Activated CD8-positive, alpha-beta T cell treated with anti-CD3 and anti-CD28 coated beads, Interleukin-2, amount 10 ng/mL, durations not matched to agents 7 days and 5 days (primary cell): ENCODE measurements at regions not wholly inside any gene's neighbourhood (a gene's known extent, or its start where the extent isn't known, plus 50 kb on each side); places are given as distances from the start of the nearest gene placed in this dataset.

ENCODE experiments used
- ATAC-seq: fragments of 150-1000 bp; cut with Tn5 transposase; one replicate; pipeline ENCODE4 v1.10.0; 2021; ENCODE audit warnings: moderate library complexity
- CTCF ChIA-PET: fragments of 350-600 bp; sonication (Branson Sonifier 250); formaldehyde crosslinking; loops from one replicate; lab custom pipeline; 2021; ENCODE audit warnings: antibody characterized with exemption; lab: Charles Lee
- POLR2A ChIA-PET: fragments of 350-600 bp; sonication (Branson Sonifier 250); formaldehyde crosslinking; loops from one replicate; lab custom pipeline; 2021; ENCODE audit warnings: antibody characterized with exemption; lab: Charles Lee
- DNase-seq: peaks from one replicate; pipeline ENCODE4 v3.0.0-alpha.2; 2020
- H3K27ac Mint-ChIP-seq: one replicate; pipeline ENCODE4 v1.8.0; 2021; ENCODE audit warnings: mild to moderate bottlenecking, mixed read lengths
- H3K27me3 Mint-ChIP-seq: one replicate; pipeline ENCODE4 v1.8.0; 2021; ENCODE audit warnings: low read depth, mixed read lengths
- H3K36me3 Mint-ChIP-seq: one replicate; pipeline ENCODE4 v1.8.0; 2021; ENCODE audit warnings: low read depth, mixed read lengths
- H3K4me1 Mint-ChIP-seq: one replicate; pipeline ENCODE4 v1.8.0; 2021; ENCODE audit warnings: low read depth, mixed read lengths
- H3K4me3 Mint-ChIP-seq: one replicate; pipeline ENCODE4 v1.8.0; 2021; ENCODE audit warnings: mild to moderate bottlenecking, mixed read lengths
- H3K9me3 Mint-ChIP-seq: one replicate; pipeline ENCODE4 v1.8.0; 2022; ENCODE audit warnings: mixed read lengths; ENCODE audit not compliant: insufficient read depth

- POLR2A ChIA-PET: no interaction called here
- H3K4me1 Mint-ChIP-seq: no peaks in the 10 kb centered on the region
- no peak for ATAC-seq
- no peak for DNase-seq
- no peaks in the 10 kb centered on the region for H3K36me3 Mint-ChIP-seq
- H3K9me3 Mint-ChIP-seq: no peaks in the 10 kb centered on the region
- H3K27ac Mint-ChIP-seq: no peak overlapping the region
- H3K4me3 Mint-ChIP-seq: no peak overlapping the region
- peaks cover 2% of the 10 kb centered on the region for H3K27me3 Mint-ChIP-seq
- CTCF ChIA-PET: no interaction called here
These were observed 80.7 kb upstream of the CXCL12 start for GRCh38 chr10:44465401-44466115.

DNA sequence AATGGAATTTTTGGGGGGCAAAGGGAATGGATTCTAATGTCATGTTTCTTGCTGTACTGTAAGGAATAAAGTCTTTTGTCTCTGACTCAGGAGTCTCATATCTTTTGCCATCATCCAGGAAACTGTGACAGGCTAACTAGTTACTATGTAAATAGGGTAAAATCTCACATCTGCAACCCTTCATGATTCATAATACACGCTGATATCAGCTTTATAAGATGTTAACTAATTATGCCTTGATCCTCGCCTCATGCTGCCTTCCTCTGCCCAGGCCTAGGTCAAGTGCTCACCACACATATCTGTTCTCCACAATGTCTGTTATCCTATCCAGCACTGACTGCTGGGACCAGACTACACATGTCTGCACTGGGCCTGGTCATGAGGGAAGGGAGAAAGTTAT is 81.3 kb upstream of the CXCL12 start:
- Mint-ChIP-seq H3K9me3 (no peaks in the 10 kb centered on the region), H3K27ac (no peak overlapping the region), H3K36me3 (no peaks in the 10 kb centered on the region), H3K27me3 (peaks cover 2% of the 10 kb centered on the region), H3K4me1 (no peaks in the 10 kb centered on the region), H3K4me3 (no peak overlapping the region)
- CTCF ChIA-PET: no interaction called here
- no peak for ATAC-seq
- no peak for DNase-seq
- POLR2A ChIA-PET: no interaction called here

DNA sequence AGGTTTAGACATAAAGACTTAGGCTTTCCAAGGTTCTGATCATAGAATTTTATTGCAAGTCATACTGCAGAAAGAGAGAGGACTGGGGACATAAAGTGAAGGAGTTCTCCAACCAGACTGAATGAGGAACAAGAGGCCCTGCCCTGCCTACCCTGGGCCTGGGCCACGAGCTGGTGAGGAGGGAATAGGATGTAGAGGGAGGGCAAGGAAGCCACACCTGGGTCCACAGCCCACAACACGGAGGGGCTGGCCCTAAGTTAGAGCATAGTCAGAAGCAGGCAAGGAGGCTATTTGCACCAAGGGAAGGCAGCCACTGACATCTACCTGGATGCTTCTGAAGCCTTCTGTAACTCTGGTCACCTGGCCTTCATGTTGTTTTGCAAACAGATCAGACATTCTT is 82.2 kb upstream of the CXCL12 start:
- ChIA-PET POLR2A (no interaction called here), CTCF (no interaction called here)
- Mint-ChIP-seq H3K4me3 (no peak overlapping the region), H3K4me1 (no peaks in the 10 kb centered on the region), H3K27me3 (peaks cover 2% of the 10 kb centered on the region), H3K9me3 (no peaks in the 10 kb centered on the region), H3K27ac (no peak overlapping the region), H3K36me3 (no peaks in the 10 kb centered on the region)
- ATAC-seq (no peak), DNase-seq (no peak)

DNA sequence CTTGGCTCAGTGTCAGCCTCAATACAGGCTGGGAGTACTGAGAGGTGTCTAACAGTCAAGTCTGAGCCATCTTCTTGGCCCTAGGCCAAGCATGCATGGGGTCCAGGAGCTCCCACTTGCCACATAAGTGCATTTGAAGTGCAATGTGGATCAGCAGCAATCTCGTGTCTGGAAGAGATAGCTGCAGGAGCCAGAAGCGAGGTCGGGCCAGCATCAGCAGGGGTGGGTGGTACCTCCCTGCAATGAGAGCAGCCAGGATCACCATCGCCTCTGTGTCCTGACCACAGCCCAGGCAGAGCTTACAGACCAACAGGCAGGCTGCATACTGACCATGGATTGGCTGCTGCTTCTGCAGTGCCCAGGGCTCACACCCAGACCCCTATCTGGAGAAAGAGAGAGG is 83.0 kb upstream of the CXCL12 start:
- no peak overlapping the region for H3K4me3 Mint-ChIP-seq
- DNase-seq (no peak), ATAC-seq (no peak)
- H3K27ac Mint-ChIP-seq: no peak overlapping the region
- ChIA-PET POLR2A (no interaction called here), CTCF (no interaction called here)
- peaks cover 2% of the 10 kb centered on the region for H3K27me3 Mint-ChIP-seq
- H3K4me1 Mint-ChIP-seq: no peaks in the 10 kb centered on the region
- H3K9me3 Mint-ChIP-seq: no peaks in the 10 kb centered on the region
- H3K36me3 Mint-ChIP-seq: no peaks in the 10 kb centered on the region

GRCh38 chr10:44468525-44468924 is 83.6 kb upstream of the CXCL12 start:
- Mint-ChIP-seq H3K27ac (no peak overlapping the region), H3K27me3 (peaks cover 2% of the 10 kb centered on the region), H3K36me3 (no peaks in the 10 kb centered on the region), H3K4me1 (no peaks in the 10 kb centered on the region), H3K4me3 (no peak overlapping the region), H3K9me3 (no peaks in the 10 kb centered on the region)
- POLR2A ChIA-PET: no interaction called here
- no peak for DNase-seq
- ATAC-seq: no peak
- CTCF ChIA-PET: no interaction called here

GRCh38 chr10:44468965-44469364 is 84.1 kb upstream of the CXCL12 start:
- DNase-seq: no peak
- no peak for ATAC-seq
- Mint-ChIP-seq H3K36me3 (no peaks in the 10 kb centered on the region), H3K27ac (no peak overlapping the region), H3K9me3 (no peaks in the 10 kb centered on the region), H3K4me3 (no peak overlapping the region), H3K4me1 (no peaks in the 10 kb centered on the region), H3K27me3 (peaks cover 2% of the 10 kb centered on the region)
- CTCF ChIA-PET: no interaction called here
- POLR2A ChIA-PET: no interaction called here

- H3K4me1 Mint-ChIP-seq: no peaks in the 10 kb centered on the region
- DNase-seq (no peak), ATAC-seq (no peak)
- ChIA-PET CTCF (no interaction called here), POLR2A (no interaction called here)
- no peaks in the 10 kb centered on the region for H3K36me3 Mint-ChIP-seq
- H3K4me3 Mint-ChIP-seq: no peak overlapping the region
- H3K27me3 Mint-ChIP-seq: no peaks in the 10 kb centered on the region
- H3K9me3 Mint-ChIP-seq: no peaks in the 10 kb centered on the region
- no peak overlapping the region for H3K27ac Mint-ChIP-seq
These were observed 85.9 kb upstream of the CXCL12 start for GRCh38 chr10:44470784-44471183.

- CTCF ChIA-PET: no interaction called here
- H3K27ac Mint-ChIP-seq: no peak overlapping the region
- H3K9me3 Mint-ChIP-seq: no peaks in the 10 kb centered on the region
- H3K4me1 Mint-ChIP-seq: no peaks in the 10 kb centered on the region
- no peaks in the 10 kb centered on the region for H3K36me3 Mint-ChIP-seq
- POLR2A ChIA-PET: no interaction called here
- no peaks in the 10 kb centered on the region for H3K27me3 Mint-ChIP-seq
- no peak for ATAC-seq
- no peak overlapping the region for H3K4me3 Mint-ChIP-seq
- no peak for DNase-seq
These were observed 86.5 kb upstream of the CXCL12 start for GRCh38 chr10:44471410-44471809.

DNA sequence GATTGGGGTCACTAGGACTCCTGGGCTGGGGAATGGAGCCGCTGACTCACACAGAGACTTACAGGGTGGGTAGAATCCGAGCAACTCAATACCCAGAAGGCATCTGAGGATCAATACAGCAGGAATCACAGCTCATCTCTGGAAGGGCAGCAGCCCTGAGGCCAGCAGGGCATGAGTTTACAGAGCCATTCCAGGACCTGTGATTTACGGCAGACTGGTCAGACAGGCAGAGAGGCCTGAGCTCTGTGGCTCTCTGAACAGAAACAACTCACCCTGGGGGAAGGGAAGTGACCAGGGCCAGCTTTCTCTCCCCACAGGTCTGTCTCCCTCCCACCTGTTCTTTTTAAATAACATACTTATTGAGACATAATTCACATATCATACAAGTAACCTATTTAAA is 88.2 kb upstream of the CXCL12 start:
- ChIA-PET POLR2A (no interaction called here), CTCF (no interaction called here)
- no peak for DNase-seq
- Mint-ChIP-seq H3K4me3 (no peak overlapping the region), H3K27ac (no peak overlapping the region), H3K4me1 (no peaks in the 10 kb centered on the region), H3K9me3 (no peaks in the 10 kb centered on the region), H3K27me3 (no peaks in the 10 kb centered on the region), H3K36me3 (no peaks in the 10 kb centered on the region)
- no peak for ATAC-seq

DNA sequence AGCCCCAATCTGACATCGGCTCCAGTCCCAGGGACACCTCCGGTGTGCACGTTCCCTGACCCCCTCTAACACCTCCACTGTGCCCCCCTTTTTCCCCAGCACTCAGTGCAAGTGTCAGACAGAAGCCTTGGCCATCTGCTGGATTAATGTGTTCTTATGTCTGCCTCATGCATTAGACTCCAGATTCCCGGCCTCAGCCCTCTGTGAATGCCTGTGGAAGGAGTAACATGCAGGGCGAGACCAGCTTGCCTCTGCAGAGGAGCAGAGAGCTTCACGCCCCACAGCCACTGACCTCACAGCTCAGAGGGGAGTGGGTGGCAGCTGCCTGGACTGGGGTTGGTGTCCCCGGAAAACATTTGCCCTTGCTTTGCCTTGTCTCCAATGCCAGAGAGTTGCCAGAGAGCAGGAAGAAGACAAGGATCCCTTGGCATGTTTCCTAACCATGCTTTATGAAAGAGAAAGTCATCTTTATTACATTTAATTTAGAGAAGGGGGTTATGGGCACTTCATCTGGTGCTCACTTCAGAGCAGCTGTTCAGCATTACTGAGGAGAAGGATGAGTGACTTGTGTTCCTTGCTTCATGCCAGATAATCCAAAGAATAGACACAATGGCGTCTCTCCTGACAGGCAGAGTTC is 91.6 kb upstream of the CXCL12 start:
- no peaks in the 10 kb centered on the region for H3K4me1 Mint-ChIP-seq
- H3K9me3 Mint-ChIP-seq: no peaks in the 10 kb centered on the region
- ATAC-seq: no peak
- DNase-seq: no peak
- H3K36me3 Mint-ChIP-seq: no peaks in the 10 kb centered on the region
- no peak overlapping the region for H3K4me3 Mint-ChIP-seq
- CTCF ChIA-PET: no interaction called here
- H3K27ac Mint-ChIP-seq: no peak overlapping the region
- no peaks in the 10 kb centered on the region for H3K27me3 Mint-ChIP-seq
- POLR2A ChIA-PET: no interaction called here

GRCh38 chr10:44477046-44477425 is 92.1 kb upstream of the CXCL12 start:
- Mint-ChIP-seq H3K36me3 (no peaks in the 10 kb centered on the region), H3K4me3 (no peak overlapping the region), H3K27me3 (no peaks in the 10 kb centered on the region), H3K4me1 (no peaks in the 10 kb centered on the region), H3K27ac (no peak overlapping the region), H3K9me3 (no peaks in the 10 kb centered on the region)
- POLR2A ChIA-PET: no interaction called here
- ATAC-seq (no peak), DNase-seq (no peak)
- CTCF ChIA-PET: no interaction called here

GRCh38 chr10:44478040-44478439 is 93.1 kb upstream of the CXCL12 start:
- H3K4me3 Mint-ChIP-seq: no peak overlapping the region
- H3K9me3 Mint-ChIP-seq: peaks cover 4% of the 10 kb centered on the region
- H3K36me3 Mint-ChIP-seq: no peaks in the 10 kb centered on the region
- H3K4me1 Mint-ChIP-seq: no peaks in the 10 kb centered on the region
- DNase-seq: no peak
- no peaks in the 10 kb centered on the region for H3K27me3 Mint-ChIP-seq
- H3K27ac Mint-ChIP-seq: no peak overlapping the region
- POLR2A ChIA-PET: no interaction called here
- CTCF ChIA-PET: no interaction called here
- no peak for ATAC-seq
